ENCODE measurements at regions not wholly inside any gene's neighbourhood (a gene's known extent, or its start where the extent isn't known, plus 50 kb on each side); places are given as distances from the start of the nearest gene placed in this dataset.

DNA sequence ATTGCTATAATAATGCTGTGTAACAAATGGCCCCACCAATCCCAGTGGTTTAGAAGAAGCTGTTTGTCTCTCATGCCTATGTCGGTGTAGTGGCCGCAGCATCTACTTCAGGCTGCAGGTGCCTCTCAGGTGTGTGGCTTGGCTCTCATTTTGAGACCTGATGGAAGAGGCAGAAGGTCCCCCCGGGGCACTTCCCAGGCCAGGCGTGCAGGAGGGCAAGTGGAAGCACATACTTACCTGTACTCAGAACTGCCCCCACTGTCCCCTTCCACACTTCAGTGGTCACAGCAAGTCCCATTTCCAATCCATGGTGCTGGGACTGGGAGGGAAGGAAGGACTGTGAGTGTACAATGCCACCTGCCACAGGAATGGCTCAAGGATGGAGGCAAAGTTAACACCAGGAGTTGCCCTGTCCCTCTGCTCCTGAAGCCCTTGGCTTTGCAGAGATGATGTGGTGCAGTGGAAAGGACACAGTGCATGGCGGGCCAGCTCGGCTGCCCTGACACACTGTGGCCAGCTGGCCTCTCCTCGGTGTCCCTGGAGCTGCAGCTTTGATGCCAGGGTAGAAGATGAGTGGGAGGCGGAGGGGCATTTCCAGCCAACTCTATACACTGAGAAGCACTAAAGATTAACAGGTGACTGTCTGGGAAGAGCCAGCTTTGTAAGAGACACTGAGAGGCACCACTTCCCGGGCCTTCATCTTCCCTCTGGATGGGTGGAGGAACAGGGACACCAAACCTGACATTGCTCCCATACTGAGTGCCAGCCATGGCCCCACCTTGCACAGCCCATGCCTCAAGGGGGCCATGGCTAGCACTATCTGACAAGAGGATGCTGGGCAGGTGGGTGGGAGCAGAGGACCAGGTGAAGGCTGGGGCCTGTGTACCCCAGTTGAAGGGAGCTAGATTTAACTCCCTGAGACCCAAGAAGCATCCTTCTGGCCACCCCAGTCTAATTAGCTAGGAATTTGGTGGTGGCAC, 105.9 kb downstream of the METRNL start:
- TF ChIP-seq, protein P1, sequence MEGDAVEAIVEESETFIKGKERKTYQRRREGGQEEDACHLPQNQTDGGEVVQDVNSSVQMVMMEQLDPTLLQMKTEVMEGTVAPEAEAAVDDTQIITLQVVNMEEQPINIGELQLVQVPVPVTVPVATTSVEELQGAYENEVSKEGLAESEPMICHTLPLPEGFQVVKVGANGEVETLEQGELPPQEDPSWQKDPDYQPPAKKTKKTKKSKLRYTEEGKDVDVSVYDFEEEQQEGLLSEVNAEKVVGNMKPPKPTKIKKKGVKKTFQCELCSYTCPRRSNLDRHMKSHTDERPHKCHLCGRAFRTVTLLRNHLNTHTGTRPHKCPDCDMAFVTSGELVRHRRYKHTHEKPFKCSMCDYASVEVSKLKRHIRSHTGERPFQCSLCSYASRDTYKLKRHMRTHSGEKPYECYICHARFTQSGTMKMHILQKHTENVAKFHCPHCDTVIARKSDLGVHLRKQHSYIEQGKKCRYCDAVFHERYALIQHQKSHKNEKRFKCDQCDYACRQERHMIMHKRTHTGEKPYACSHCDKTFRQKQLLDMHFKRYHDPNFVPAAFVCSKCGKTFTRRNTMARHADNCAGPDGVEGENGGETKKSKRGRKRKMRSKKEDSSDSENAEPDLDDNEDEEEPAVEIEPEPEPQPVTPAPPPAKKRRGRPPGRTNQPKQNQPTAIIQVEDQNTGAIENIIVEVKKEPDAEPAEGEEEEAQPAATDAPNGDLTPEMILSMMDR (IDR thresholded peaks at IDR 0.05; ENCODE audit: insufficient read depth, low read depth, low read length, missing control alignments), result no peak
- no peak for DNase-seq (ENCODE audit: low read depth)
- H3K4me3 ChIP-seq (ENCODE audit: low read depth, low read length), result no peak overlapping the region

DNA sequence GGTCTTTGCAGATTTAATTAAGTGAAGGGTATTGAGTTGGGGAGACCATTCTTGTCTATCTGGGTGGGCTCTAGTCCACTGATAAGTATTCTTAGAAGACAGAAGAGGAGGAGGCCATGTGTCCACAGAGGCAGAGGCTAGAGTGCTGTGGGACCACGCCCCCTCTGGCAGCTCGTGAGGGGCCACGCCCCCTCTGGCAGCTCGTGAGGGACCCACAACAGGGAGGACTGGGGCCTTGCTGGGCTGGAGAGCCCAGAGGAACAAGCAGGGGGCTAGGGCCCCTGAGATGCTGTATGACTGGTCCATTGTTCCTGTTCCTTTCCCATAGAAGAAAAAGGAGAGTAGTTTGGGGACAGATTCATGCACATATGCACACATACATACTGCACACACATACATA, 106.8 kb downstream of the METRNL start:
- no peak for DNase-seq (ENCODE audit: low read depth)
- no peak overlapping the region for H3K4me3 ChIP-seq (ENCODE audit: low read depth, low read length)
- TF ChIP-seq, protein P1 (IDR thresholded peaks at IDR 0.05; ENCODE audit: insufficient read depth, low read depth, low read length, missing control alignments), result no peak

DNA sequence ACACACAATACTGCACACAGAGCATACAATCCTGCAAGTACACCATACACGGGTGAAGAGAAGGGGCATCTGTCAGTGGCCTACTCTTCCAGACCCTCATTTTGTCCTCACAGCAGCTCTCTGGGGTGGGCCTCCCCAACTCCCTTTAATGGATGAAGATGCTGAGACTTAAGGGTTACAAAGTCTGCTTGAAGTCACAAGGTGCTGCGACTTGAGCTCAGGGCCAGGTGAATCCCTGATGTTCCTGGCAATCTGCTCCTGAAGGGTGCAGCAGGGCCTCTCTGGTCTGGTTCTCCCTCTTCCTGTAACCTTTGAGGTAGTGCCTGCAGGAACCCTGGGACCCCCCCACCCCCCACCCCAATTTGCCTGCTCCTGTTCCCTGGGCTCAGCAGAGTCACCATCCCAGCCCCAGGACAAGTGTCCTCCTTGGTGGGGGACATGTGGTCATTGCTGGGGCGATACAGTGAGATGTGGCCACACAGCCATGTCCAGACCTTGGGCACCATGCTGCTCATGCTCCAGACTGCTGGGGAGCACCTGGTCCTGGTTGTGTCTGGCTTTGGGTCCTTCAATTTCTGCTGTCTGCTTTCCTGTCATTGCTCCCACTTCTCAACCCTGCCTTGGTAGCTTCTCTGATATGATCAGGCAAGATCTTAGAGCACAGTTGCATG, 107.5 kb downstream of the METRNL start:
- H3K4me3 ChIP-seq (ENCODE audit: low read depth, low read length), result no peak overlapping the region
- TF ChIP-seq, protein P1 (IDR thresholded peaks at IDR 0.05; ENCODE audit: insufficient read depth, low read depth, low read length, missing control alignments), result no peak
- no peak for DNase-seq (ENCODE audit: low read depth)

DNA sequence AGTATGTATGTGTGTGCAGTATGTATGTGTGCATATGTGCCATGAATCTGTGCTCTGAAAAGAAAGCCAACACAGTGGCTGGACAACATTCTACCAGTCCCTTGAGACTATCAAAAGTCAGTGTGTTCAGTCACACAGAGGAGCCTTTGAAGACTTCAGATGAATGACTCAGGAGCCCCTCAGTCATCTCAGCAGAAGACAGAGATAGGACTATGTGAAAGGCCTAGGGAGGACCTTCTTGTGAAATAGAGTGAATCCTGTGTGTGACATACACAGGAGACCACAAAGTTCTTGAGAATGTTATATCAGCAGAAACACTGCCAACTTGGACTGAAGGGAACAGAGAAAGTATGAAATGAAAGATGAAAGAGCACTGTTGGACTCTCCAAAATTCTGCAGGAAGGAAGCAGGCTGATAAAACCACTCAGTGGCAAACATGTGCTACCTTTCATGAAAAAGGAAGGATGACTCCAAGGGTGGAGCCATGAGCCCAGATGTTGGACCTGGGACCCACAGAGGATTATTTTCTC, 108.4 kb downstream of the METRNL start:
- TF ChIP-seq, protein P1 (IDR thresholded peaks at IDR 0.05; ENCODE audit: insufficient read depth, low read depth, low read length, missing control alignments), result no peak
- no peak overlapping the region for H3K4me3 ChIP-seq (ENCODE audit: low read depth, low read length)

DNA sequence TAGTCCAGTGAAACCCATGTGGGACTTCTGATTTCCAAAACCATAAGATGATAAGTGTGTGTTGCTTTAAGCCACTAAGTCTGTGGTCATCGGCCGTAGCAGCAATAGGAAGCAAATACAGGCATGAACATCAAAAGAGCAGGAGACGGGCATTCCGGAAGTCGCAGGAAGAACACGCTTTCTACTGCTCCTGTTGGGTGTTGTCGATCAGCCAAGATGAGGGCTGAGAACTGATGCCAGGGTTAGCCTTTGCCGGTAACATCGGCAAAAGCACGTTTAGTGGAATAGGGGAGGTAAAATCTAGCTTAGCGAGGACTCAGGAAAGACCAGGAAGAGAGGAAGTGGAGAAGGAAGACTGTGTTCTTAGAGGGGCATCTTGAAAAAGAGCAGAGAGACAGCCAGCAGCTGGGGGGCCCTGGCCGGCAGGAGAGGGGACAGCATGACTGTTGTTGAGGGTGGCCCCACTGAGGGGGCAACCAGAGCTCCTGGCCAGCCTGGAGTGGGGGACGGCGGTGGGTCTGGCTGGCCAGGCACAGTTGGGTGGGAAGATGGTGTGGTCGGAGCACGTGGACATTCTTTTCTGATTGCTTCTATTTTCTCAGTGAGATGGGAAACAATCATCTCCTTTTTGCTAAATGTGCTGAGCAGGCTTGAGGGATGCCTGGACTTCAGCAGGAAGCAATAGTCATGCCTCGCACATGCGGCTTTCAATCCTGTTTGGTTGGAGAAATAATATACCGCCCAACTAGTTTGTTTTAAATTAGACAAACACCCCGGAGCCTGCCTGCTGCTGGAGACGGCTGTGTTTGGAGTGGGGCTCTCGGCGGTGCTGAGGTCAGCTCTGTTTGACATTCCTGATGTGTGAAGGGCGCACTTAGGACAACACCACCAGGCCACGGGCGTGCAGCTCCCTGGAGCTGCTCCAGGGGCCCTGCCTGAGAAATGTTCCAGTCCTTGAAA, 109.9 kb downstream of the METRNL start:
- no peak overlapping the region for H3K4me3 ChIP-seq (ENCODE audit: low read depth, low read length)
- TF ChIP-seq, protein P1 (IDR thresholded peaks at IDR 0.05; ENCODE audit: insufficient read depth, low read depth, low read length, missing control alignments), result no peak
- DNase-seq (ENCODE audit: low read depth), result no peak

More for the DNA sequence above, 108.4 kb downstream of the METRNL start:
- no peak for DNase-seq (ENCODE audit: low read depth)

DNA sequence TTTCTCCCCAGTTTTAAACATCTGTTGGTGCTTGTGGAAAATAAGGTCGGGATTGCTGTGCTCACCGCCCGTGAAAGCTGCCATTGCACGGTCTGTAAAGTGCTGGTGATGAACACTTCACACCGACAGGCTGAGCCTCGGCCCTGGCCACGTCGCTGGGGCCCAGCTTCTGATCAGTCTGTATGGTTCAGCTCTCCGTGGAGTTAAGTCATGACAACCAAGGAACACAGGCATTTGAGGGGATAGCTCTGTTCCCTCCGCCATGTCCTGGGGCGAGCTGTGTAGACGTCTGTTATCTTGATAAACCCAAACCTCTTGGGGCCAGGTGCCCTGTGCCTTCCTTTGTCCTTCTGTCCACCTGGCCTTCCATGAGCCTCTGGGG, 110.6 kb downstream of the METRNL start:
- no peak for DNase-seq (ENCODE audit: low read depth)
- TF ChIP-seq, protein P1 (IDR thresholded peaks at IDR 0.05; ENCODE audit: insufficient read depth, low read depth, low read length, missing control alignments), result no peak
- no peak overlapping the region for H3K4me3 ChIP-seq (ENCODE audit: low read depth, low read length)

Measured in GM12865 (cell line).